KMS-11 (cell line): ENCODE measurements at regions not wholly inside any gene's neighbourhood (a gene's known extent, or its start where the extent isn't known, plus 50 kb on each side); places are given as distances from the start of the nearest gene placed in this dataset.

Experiments
- H2AFZ ChIP-seq: fragments of 200-600 bp; sonication (generic); 2 replicates; pipeline ENCODE4 v1.6.1; 2016; ENCODE audit warnings: antibody characterized with exemption, mixed run types, low read depth
- H3K27ac ChIP-seq: fragments of 200-600 bp; sonication (generic); 2 replicates; pipeline ENCODE4 v1.6.1; 2016; ENCODE audit warnings: mild to moderate bottlenecking, mixed run types
- H3K27me3 ChIP-seq: fragments of 200-600 bp; sonication (generic); 2 replicates; pipeline ENCODE4 v1.6.1; 2017; ENCODE audit warnings: mild to moderate bottlenecking, low read depth, mixed run types, moderate library complexity; ENCODE audit not compliant: insufficient read depth
- H3K36me3 ChIP-seq: fragments of 200-600 bp; sonication (generic); 2 replicates; pipeline ENCODE4 v1.6.1; 2017; ENCODE audit warnings: mild to moderate bottlenecking, mixed run types; ENCODE audit not compliant: insufficient read depth
- H3K4me1 ChIP-seq: fragments of 200-600 bp; sonication (generic); 2 replicates; pipeline ENCODE4 v1.6.1; 2016; ENCODE audit warnings: mild to moderate bottlenecking, low read depth, mixed run types; ENCODE audit not compliant: poor library complexity, severe bottlenecking
- H3K4me2 ChIP-seq: fragments of 200-600 bp; sonication (generic); 2 replicates; pipeline ENCODE4 v1.7.0; 2016; ENCODE audit warnings: mild to moderate bottlenecking, mixed run types
- H3K4me3 ChIP-seq: fragments of 200-600 bp; sonication (generic); IDR thresholded peaks from 2 replicates; pipeline ENCODE4 v1.6.1; 2017; ENCODE audit warnings: low read depth, low read length, mixed read lengths; ENCODE audit not compliant: insufficient read depth
- H3K79me2 ChIP-seq: fragments of 200-600 bp; sonication (generic); 2 replicates; pipeline ENCODE4 v1.6.1; 2016; ENCODE audit warnings: low read depth, mixed run types; ENCODE audit not compliant: insufficient read depth
- H3K9ac ChIP-seq: fragments of 200-600 bp; sonication (generic); 2 replicates; pipeline ENCODE4 v1.6.1; 2016; ENCODE audit warnings: mild to moderate bottlenecking, mixed run types
- H4K20me1 ChIP-seq: fragments of 200-600 bp; sonication (generic); 2 replicates; pipeline ENCODE4 v1.6.1; 2016; ENCODE audit warnings: mild to moderate bottlenecking, mixed run types; ENCODE audit not compliant: insufficient read depth
- TF ChIP-seq, protein P1 (sequence below): fragments of 200-600 bp; sonication (generic); conservative IDR thresholded peaks from 2 replicates; pipeline ENCODE4 v1.6.1; 2017; ENCODE audit warnings: low read depth, mild to moderate bottlenecking, antibody characterized with exemption, low read length, moderate library complexity, mixed read lengths

DNA sequence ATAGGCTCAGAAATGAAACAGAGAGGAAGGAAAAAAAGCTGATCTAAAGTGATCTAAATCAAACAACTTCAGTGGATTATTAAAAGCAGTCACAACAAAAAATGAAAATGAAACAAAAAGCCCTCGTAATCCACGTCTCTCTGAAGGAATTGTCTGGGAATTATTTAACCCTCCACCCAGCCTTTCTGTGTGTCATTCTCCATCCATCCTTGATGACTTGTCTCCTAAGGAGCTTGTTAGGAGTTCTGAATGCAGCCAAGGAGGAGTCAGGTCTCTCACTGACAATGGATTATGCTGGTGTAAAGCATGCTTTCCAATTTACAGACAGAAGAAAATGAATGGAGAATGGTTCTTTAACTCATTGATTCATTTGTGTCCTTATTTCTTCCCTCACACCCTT, 359.3 kb upstream of the RUNX1 start:
- Histone ChIP-seq H3K4me3 (no peak overlapping the region), H3K4me1 (no peaks in the 10 kb centered on the region), H3K36me3 (no peaks in the 10 kb centered on the region), H2AFZ (no peak overlapping the region), H4K20me1 (no peaks in the 10 kb centered on the region), H3K79me2 (no peaks in the 10 kb centered on the region), H3K4me2 (no peak overlapping the region), H3K9ac (no peak overlapping the region), H3K27ac (no peak overlapping the region), H3K27me3 (no peaks in the 10 kb centered on the region)
- TF ChIP-seq, protein P1, sequence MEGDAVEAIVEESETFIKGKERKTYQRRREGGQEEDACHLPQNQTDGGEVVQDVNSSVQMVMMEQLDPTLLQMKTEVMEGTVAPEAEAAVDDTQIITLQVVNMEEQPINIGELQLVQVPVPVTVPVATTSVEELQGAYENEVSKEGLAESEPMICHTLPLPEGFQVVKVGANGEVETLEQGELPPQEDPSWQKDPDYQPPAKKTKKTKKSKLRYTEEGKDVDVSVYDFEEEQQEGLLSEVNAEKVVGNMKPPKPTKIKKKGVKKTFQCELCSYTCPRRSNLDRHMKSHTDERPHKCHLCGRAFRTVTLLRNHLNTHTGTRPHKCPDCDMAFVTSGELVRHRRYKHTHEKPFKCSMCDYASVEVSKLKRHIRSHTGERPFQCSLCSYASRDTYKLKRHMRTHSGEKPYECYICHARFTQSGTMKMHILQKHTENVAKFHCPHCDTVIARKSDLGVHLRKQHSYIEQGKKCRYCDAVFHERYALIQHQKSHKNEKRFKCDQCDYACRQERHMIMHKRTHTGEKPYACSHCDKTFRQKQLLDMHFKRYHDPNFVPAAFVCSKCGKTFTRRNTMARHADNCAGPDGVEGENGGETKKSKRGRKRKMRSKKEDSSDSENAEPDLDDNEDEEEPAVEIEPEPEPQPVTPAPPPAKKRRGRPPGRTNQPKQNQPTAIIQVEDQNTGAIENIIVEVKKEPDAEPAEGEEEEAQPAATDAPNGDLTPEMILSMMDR: no peak

DNA sequence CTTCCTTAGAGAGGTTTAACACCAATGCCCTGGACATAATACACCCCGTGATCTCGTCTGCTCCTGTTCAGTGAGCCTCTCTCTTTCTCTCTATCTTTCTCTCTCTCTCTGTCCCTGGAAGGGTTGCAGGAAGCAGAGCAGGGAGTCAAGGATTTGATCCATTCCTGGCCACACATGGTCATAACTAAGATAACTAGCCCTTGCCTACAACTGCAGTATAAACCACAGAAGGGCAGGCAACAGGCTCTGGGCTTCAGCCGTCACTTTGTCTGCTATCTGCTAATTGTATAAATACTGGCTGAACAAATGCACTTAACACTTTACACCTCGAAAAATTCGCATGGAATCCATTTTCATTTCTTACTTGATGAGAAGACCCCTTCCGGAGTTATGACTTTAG, 357.5 kb upstream of the RUNX1 start:
- Histone ChIP-seq H3K36me3 (no peaks in the 10 kb centered on the region), H3K9ac (no peak overlapping the region), H3K4me3 (no peak overlapping the region), H3K79me2 (no peaks in the 10 kb centered on the region), H3K27me3 (no peaks in the 10 kb centered on the region), H4K20me1 (no peaks in the 10 kb centered on the region), H3K27ac (no peak overlapping the region), H2AFZ (no peak overlapping the region), H3K4me2 (no peak overlapping the region), H3K4me1 (no peaks in the 10 kb centered on the region)
- TF ChIP-seq, protein P1: no peak

DNA sequence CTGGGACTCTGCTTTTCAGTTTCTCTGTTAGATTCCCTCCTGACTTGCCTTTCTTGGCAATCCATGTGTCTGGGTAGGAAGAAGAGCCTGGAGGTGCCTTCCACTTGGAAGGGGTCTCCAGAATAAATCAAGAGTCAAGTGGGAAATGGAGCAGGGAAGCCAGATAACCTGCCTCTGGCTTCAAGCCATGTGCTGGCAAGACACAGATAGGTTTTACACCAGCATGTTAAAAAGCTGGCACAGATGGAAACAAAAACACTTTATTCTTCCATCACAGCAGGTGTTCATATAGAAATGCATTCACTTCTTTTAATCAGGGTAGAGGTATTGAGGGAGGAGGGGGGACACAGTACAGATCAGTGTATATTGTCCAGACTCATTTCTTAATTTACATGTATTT, 356.9 kb upstream of the RUNX1 start:
- Histone ChIP-seq H3K27me3 (no peaks in the 10 kb centered on the region), H4K20me1 (no peaks in the 10 kb centered on the region), H3K4me3 (no peak overlapping the region), H3K4me2 (no peak overlapping the region), H3K36me3 (no peaks in the 10 kb centered on the region), H3K27ac (no peak overlapping the region), H3K4me1 (no peaks in the 10 kb centered on the region), H3K79me2 (no peaks in the 10 kb centered on the region), H2AFZ (no peak overlapping the region), H3K9ac (no peak overlapping the region)
- TF ChIP-seq, protein P1: no peak

DNA sequence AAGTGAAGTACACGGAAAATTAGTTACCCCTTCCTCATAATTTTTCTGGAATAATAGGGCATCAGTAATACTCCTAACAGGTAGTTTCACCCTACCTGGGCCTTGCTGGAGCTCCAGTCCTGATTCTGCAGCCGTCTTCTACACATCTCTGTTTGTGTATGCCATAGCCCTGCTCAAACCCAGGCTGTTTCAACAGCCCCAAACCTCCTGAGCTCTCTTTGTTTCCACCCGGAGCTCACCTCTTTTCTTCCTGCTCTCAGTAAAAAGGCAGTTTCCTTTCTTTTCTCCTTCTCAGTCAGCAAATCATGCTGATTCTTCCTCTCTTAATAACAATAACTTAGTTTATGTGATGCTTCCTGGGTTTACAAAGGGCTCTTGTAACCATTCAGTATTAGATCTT, 355.1 kb upstream of the RUNX1 start:
- Histone ChIP-seq H2AFZ (no peak overlapping the region), H3K36me3 (no peaks in the 10 kb centered on the region), H3K4me1 (peaks cover 14% of the 10 kb centered on the region), H4K20me1 (no peaks in the 10 kb centered on the region), H3K27me3 (no peaks in the 10 kb centered on the region), H3K27ac (no peak overlapping the region), H3K79me2 (no peaks in the 10 kb centered on the region), H3K4me2 (no peak overlapping the region), H3K4me3 (no peak overlapping the region), H3K9ac (no peak overlapping the region)
- TF ChIP-seq, protein P1: no peak

DNA sequence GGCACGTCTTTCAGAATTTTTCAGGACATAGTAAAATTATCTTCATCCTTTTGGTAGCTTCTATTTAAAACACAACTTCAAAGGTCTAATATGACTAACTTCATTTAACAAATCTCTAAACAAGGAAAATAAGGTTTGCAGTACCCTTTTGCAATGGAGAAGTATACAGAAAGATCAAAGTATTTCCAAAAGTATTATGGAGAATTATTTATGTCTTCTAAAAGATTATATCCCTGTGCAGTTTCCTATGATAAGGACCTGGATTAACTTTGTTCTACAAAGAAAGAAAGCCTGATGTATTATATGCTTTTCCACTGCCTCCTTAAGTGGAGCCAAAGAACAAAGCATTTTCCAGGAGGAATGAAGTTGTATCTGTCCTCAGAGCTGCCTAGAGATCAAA, 353.0 kb upstream of the RUNX1 start:
- H3K79me2 ChIP-seq: no peaks in the 10 kb centered on the region
- no peak overlapping the region for H3K27ac ChIP-seq
- no peaks in the 10 kb centered on the region for H3K27me3 ChIP-seq

More for the DNA sequence above, 353.0 kb upstream of the RUNX1 start:
- Histone ChIP-seq H4K20me1 (no peaks in the 10 kb centered on the region), H3K9ac (no peak overlapping the region), H3K4me2 (no peak overlapping the region), H3K4me1 (peaks cover 21% of the 10 kb centered on the region), H3K4me3 (no peak overlapping the region), H2AFZ (no peak overlapping the region), H3K36me3 (no peaks in the 10 kb centered on the region)
- TF ChIP-seq, protein P1: no peak
